ENCODE measurements at regions not wholly inside any gene's neighbourhood (a gene's known extent, or its start where the extent isn't known, plus 50 kb on each side); places are given as distances from the start of the nearest gene placed in this dataset.
"Not testable (repeated sequence)": the region's sequence is repeated elsewhere in the genome, so short reads cannot be mapped to it uniquely, and the experiment has no call there.

GRCh38 chrX:150058728-150059127 lies 120.4 kb upstream of the EOLA2 start:
- DNase-seq = no peak

- no peak for DNase-seq
These were observed 122.1 kb upstream of the EOLA2 start for GRCh38 chrX:150060406-150060805.

- no peak for DNase-seq
These were observed 124.2 kb upstream of the EOLA2 start for GRCh38 chrX:150062292-150063137.

GRCh38 chrX:150063138-150063518 lies 124.8 kb upstream of the EOLA2 start:
- no peak for DNase-seq

- no peak for DNase-seq
These were observed 125.4 kb upstream of the EOLA2 start for GRCh38 chrX:150063674-150064073.

GRCh38 chrX:150074175-150074574 lies 135.9 kb upstream of the EOLA2 start:
- no peak for DNase-seq

- DNase-seq = no peak
These were observed 142.2 kb upstream of the EOLA2 start for GRCh38 chrX:150080497-150080896.

GRCh38 chrX:150081076-150081475 lies 142.8 kb upstream of the EOLA2 start:
- DNase-seq = no peak

GRCh38 chrX:150084496-150085229 lies 146.4 kb upstream of the EOLA2 start:
- no peak for DNase-seq

- no peak for DNase-seq
These were observed 147.6 kb upstream of the EOLA2 start for GRCh38 chrX:150085881-150086280.

- DNase-seq = no peak
These were observed 148.1 kb upstream of the EOLA2 start for GRCh38 chrX:150086371-150086770.

GRCh38 chrX:150087612-150088011 lies 149.3 kb upstream of the EOLA2 start:
- no peak for DNase-seq

GRCh38 chrX:150088042-150088441 lies 149.8 kb upstream of the EOLA2 start:
- DNase-seq = no peak

GRCh38 chrX:150088766-150089518 lies 150.7 kb upstream of the EOLA2 start:
- no peak for DNase-seq

- DNase-seq = not testable (repeated sequence)
These were observed 153.0 kb upstream of the EOLA2 start for GRCh38 chrX:150091300-150091699.

GRCh38 chrX:150092549-150092948 lies 154.3 kb upstream of the EOLA2 start:
- DNase-seq = no peak

GRCh38 chrX:150094375-150094774 lies 156.1 kb upstream of the EOLA2 start:
- DNase-seq = no peak

- no peak for DNase-seq
These were observed 156.7 kb upstream of the EOLA2 start for GRCh38 chrX:150094996-150095395.

- no peak for DNase-seq
These were observed 161.0 kb upstream of the EOLA2 start for GRCh38 chrX:150099316-150099715.

GRCh38 chrX:150100261-150100660 lies 162.0 kb upstream of the EOLA2 start:
- no peak for DNase-seq

- no peak for DNase-seq
These were observed 180.2 kb upstream of the EOLA2 start for GRCh38 chrX:150118476-150118875.

GRCh38 chrX:150119323-150119722 lies 181.0 kb upstream of the EOLA2 start:
- no peak for DNase-seq

- not testable (repeated sequence) for DNase-seq
These were observed 186.8 kb upstream of the EOLA2 start for GRCh38 chrX:150125045-150125444.
